ENCODE measurements at regions not wholly inside any gene's neighbourhood (a gene's known extent, or its start where the extent isn't known, plus 50 kb on each side); places are given as distances from the start of the nearest gene placed in this dataset.
A peak's percentile ranks its signal among the peaks of the same experiment; 100 is the strongest.

- TF ChIP-seq, protein P1, sequence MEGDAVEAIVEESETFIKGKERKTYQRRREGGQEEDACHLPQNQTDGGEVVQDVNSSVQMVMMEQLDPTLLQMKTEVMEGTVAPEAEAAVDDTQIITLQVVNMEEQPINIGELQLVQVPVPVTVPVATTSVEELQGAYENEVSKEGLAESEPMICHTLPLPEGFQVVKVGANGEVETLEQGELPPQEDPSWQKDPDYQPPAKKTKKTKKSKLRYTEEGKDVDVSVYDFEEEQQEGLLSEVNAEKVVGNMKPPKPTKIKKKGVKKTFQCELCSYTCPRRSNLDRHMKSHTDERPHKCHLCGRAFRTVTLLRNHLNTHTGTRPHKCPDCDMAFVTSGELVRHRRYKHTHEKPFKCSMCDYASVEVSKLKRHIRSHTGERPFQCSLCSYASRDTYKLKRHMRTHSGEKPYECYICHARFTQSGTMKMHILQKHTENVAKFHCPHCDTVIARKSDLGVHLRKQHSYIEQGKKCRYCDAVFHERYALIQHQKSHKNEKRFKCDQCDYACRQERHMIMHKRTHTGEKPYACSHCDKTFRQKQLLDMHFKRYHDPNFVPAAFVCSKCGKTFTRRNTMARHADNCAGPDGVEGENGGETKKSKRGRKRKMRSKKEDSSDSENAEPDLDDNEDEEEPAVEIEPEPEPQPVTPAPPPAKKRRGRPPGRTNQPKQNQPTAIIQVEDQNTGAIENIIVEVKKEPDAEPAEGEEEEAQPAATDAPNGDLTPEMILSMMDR (IDR thresholded peaks at IDR 0.05): no peak
- Mint-ChIP-seq H3K27ac (no peak overlapping the region), H3K4me3 (no peak overlapping the region), H3K27me3 (no peaks in the 10 kb centered on the region), H3K9me3 (no peaks in the 10 kb centered on the region), H3K4me1 (ENCODE audit: low read depth) (no peaks in the 10 kb centered on the region), H3K36me3 (ENCODE audit: low read depth) (no peaks in the 10 kb centered on the region)
- DNase-seq (no peak), ATAC-seq (ENCODE audit: poor library complexity) (no peak)
- ChIA-PET CTCF (interaction anchor here (1.2 kb wide), 1 partner anchor 12 kb away, joined by 3 read pairs; no protein-coding TSS in a partner anchor), POLR2A (no interaction called here)
- intact Hi-C loops (cut with DNase I, micrococcal nuclease): loop anchor here in 1 of 2 experiments (5.0 to 10.0 kb wide), 2 partner anchors 163 to 420 kb away; partner anchors contain the start of gene OR5A2
- Histone ChIP-seq H3K27me3 (ENCODE audit: control insufficient read depth in 1 of 2, insufficient read depth in 2 of 2, low read length in 2 of 2) (no peaks in the 10 kb centered on the region), H3K4me1 (ENCODE audit: insufficient read depth, low read length) (peaks cover 7% of the 10 kb centered on the region), H3K9me3 (ENCODE audit: control insufficient read depth in 1 of 2, insufficient read depth in 1 of 2, low read length in 2 of 2) (no peaks in the 10 kb centered on the region), H3K4me3 (ENCODE audit: low read length) (no peak overlapping the region), H3K36me3 (ENCODE audit: insufficient read depth, low read length) (no peaks in the 10 kb centered on the region), H3K27ac (ENCODE audit: low read depth in 1 of 2, low read length in 2 of 2) (no peak overlapping the region)
Observed at GRCh38 chr11:59264736-59265135, 52.0 kb upstream of the MPEG1 start.

- H3K4me3 Mint-ChIP-seq: no peak overlapping the region
- H3K4me3 ChIP-seq (ENCODE audit: low read length): no peak overlapping the region
- peak; percentile 43 for ATAC-seq (ENCODE audit: poor library complexity)
- ChIA-PET POLR2A (interaction anchor here (1.0 kb wide), 1 partner anchor 10 kb away, joined by 3 read pairs; no protein-coding TSS in a partner anchor), CTCF (interaction anchor here (1.2 kb wide), 1 partner anchor 10 kb away, joined by 3 read pairs; no protein-coding TSS in a partner anchor)
- no peak overlapping the region for H3K27ac Mint-ChIP-seq
- H3K4me1 Mint-ChIP-seq (ENCODE audit: low read depth): no peaks in the 10 kb centered on the region
- intact Hi-C loops (cut with DNase I, micrococcal nuclease): loop anchor here (1.0 to 10.0 kb wide), 3 partner anchors 21 to 421 kb away; partner anchors contain the start of gene OR5A2 (in 1 of the 2)
- H3K27me3 Mint-ChIP-seq: no peaks in the 10 kb centered on the region
- H3K36me3 ChIP-seq (ENCODE audit: insufficient read depth, low read length): no peaks in the 10 kb centered on the region
- no peaks in the 10 kb centered on the region for H3K9me3 Mint-ChIP-seq
- no peaks in the 10 kb centered on the region for H3K36me3 Mint-ChIP-seq (ENCODE audit: low read depth)
- peak in 7 of 14 experiments; percentile 7 to 50 (median 24) for DNase-seq
- no peaks in the 10 kb centered on the region for H3K27me3 ChIP-seq (ENCODE audit: control insufficient read depth in 1 of 2, insufficient read depth in 2 of 2, low read length in 2 of 2)
- no peaks in the 10 kb centered on the region for H3K9me3 ChIP-seq (ENCODE audit: control insufficient read depth in 1 of 2, insufficient read depth in 1 of 2, low read length in 2 of 2)
- H3K27ac ChIP-seq (ENCODE audit: low read depth in 1 of 2, low read length in 2 of 2): no peak overlapping the region
- TF ChIP-seq, protein P1 (IDR thresholded peaks at IDR 0.05): peak; percentile 29
- H3K4me1 ChIP-seq (ENCODE audit: insufficient read depth, low read length): peaks cover 7% of the 10 kb centered on the region
Observed at GRCh38 chr11:59263225-59263894, 50.6 kb upstream of the MPEG1 start.
